NCI-H2029 (cell line): ENCODE measurements at regions not wholly inside any gene's neighbourhood (a gene's known extent, or its start where the extent isn't known, plus 50 kb on each side); places are given as distances from the start of the nearest gene placed in this dataset.

Experiments
- DNase-seq: peaks from one replicate; lab custom pipeline; 2025; lab: John Stamatoyannopoulos, UW

DNA sequence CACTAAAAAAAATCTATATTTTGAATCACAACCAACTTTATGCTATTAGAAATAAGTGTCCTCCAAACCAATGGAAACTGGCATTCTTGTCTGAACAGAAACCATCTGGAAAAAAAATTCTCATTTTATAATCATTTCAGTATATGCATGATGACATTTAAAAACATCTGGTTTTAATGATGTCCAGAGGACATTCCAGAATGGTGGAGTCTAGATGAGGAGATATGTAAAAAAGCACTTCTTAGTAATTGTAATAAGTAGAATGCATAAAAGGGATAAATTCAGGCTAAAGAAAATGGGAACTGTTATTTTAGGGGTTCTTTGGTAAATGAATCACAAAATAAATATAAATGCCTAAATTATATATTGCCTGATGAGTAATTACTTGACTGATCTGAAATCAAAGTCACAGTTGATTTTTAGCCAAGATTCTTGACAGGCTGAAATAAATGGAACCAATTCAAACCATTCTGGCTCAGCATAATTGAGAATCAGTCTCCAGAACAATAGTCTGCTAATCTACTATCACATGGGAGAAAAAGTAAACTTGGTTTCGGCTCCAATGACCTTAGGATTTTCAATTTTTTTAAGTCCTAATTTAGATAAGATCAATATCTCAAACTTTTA, 636.6 kb downstream of the FAT4 start:
- no peak for DNase-seq

GRCh38 chr4:125952631-125953030, 637.9 kb downstream of the FAT4 start:
- no peak for DNase-seq

- no peak for DNase-seq
These were observed 641.5 kb downstream of the FAT4 start for GRCh38 chr4:125956276-125956675.

- DNase-seq, result no peak
These were observed 643.8 kb downstream of the FAT4 start for GRCh38 chr4:125958519-125958918.

GRCh38 chr4:125961626-125962025, 646.9 kb downstream of the FAT4 start:
- no peak for DNase-seq

GRCh38 chr4:125975861-125976397, 661.2 kb downstream of the FAT4 start:
- DNase-seq, result no peak

- DNase-seq, result no peak
These were observed 665.2 kb downstream of the FAT4 start for GRCh38 chr4:125979950-125980349.

DNA sequence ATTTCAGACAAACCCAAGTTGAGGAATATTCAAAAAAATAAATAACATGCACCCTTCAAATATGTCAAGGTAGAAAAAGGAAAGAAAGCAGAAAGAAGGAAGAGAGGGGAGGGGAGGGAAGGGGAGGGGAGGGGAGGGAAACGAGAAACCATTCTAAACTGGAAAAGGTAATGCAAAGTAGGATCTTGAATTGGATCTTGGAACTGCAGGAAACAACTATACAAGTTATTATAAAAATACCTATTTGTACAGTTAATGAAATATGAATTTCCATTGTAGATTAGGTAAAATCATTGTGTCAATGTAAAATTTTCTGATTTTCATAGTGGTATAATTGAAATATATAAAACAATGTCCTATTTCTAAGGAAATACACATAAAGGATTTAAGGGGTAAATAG, 668.4 kb downstream of the FAT4 start:
- no peak for DNase-seq

GRCh38 chr4:125985856-125986255, 671.1 kb downstream of the FAT4 start:
- DNase-seq, result peak; percentile 33

DNA sequence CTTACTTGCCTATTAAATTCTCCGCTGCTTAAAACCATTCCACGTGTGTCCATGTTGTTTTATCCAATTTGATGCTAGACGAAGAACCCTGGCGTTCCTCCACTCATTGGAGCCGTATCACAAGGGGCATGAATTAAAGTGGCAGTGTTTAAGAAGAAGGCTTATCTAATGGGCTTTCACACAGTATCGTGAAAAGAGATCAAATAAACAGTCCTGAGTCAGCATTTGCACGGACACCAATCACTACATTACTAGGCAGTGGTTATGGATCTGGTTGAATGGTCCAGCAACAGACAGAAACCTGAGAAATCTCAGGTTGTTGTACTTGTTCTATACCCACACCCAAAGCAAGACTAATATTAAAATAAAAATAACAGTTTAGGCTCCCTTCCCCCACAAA, 671.6 kb downstream of the FAT4 start:
- DNase-seq, result no peak

DNA sequence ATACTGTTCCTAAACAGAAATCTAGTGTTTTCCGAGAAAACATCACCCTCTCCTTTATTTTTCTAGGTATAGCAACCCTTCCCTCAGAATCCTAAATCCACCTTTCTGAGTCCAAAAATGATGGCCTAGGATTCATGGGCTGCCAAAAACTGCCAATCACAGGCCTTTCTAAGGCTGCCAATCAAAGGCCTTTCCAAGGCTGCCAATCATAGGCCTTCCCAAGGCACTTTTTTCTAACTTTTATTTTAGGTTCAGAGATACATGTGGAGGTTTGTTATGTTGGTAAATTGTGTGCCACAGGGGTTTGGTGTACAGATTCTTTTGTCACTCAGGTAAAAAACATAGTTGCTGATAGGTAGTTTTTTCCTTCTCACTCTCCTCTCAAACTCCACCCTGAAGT, 673.7 kb downstream of the FAT4 start:
- no peak for DNase-seq

DNA sequence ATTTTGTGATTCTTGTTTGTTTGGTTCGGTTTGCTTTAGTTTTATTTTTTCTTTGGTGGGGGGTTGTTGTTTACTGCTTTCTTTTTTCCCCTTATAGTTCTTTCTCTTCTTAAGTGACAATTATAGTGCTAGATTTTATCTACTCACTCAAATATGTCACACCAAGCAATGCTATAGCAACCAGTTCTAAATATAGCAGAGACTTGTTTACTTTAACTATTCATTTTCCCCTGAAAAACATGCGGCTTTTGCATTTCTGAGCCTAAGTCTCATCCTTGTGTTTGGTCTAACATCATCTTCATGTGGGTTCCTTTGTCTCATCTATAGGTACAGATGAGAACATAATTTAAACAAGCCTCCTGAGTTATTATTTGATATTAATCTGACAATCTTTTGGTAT, 676.6 kb downstream of the FAT4 start:
- no peak for DNase-seq

DNA sequence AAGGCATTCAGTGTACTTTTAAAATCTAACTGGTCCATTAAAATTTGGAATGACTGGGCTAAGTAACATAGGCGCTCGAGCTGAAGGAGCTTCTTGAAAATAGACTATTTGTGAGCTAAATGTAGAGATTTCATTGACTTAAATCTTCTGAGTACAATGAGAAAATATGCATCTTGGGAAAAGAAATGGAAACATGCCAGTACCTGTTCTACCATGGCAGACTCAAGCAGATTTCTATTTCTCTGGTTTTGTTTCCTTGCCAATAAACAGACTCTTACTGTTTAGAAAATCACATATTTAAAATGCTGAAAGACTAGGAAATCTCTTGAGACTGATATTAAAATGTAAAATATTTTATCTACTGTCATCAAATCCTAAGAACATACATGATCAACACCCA, 678.1 kb downstream of the FAT4 start:
- no peak for DNase-seq

GRCh38 chr4:125994024-125994423, 679.3 kb downstream of the FAT4 start:
- DNase-seq, result no peak

DNA sequence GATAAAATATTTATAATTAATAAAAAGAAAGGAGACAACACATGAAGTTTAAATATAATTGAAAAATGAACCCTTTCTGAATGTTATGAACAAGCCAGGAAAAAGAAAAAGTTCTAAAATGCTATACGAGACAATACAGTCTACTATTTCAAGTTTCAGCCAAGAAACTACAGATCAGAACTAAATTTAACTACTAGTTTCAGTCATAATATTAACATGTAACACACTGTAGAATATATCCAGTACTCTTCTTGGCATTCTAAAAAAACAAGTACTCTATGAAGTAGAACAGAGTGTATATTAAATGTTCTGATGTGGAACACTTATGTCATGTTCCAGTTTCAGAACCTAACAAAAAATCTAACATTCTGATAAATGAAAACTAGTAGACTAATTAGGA, 679.7 kb downstream of the FAT4 start:
- no peak for DNase-seq

GRCh38 chr4:126004941-126005340, 690.2 kb downstream of the FAT4 start:
- no peak for DNase-seq

GRCh38 chr4:126007142-126007541, 692.4 kb downstream of the FAT4 start:
- no peak for DNase-seq

GRCh38 chr4:126012691-126013290, 698.0 kb downstream of the FAT4 start:
- no peak for DNase-seq

DNA sequence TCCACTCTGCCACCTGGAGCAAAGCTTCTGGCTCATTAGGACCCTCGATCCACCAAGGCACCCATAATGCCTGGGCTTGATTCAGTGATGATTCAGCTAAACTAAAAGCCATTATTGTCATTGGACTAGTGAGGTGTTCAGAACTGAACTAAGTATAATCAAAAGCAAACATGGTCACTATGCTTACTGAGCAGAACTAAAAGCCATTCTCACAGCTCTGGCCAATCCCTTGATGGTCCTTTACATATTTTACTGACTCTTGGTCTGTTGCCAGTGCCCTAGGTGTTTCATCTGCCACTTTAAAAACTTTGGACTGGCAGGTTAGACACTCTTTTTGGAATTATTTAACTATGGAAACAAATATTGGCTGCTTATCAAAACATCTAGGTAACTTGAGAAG, 703.5 kb downstream of the FAT4 start:
- no peak for DNase-seq

- no peak for DNase-seq
These were observed 709.1 kb downstream of the FAT4 start for GRCh38 chr4:126023896-126024295.

GRCh38 chr4:126027601-126028000, 712.8 kb downstream of the FAT4 start:
- no peak for DNase-seq

GRCh38 chr4:126028876-126029275, 714.1 kb downstream of the FAT4 start:
- DNase-seq, result no peak

DNA sequence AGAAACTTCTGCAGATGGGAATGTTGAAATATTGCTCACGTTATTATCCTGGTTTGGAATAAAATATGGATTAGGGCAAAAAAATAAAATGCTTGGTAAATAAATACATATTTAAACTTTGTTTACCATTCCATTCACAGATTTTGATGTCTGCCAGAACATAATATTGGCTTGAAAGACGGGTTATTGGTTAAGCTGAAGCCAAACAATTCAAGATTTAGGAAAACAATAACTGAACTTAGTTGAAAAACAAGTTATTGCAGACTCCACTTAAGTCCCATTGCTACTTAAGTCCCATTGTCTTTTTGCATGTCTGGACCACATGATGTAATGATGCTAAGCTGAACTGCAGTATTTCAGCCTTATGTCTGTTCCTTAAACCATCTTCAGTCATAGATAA, 722.5 kb downstream of the FAT4 start:
- DNase-seq, result no peak
